CMK (cell line): ENCODE measurements at regions not wholly inside any gene's neighbourhood (a gene's known extent, or its start where the extent isn't known, plus 50 kb on each side); places are given as distances from the start of the nearest gene placed in this dataset.
"Not testable (repeated sequence)": the region's sequence is repeated elsewhere in the genome, so short reads cannot be mapped to it uniquely, and the experiment has no call there.

Source experiments
- DNase-seq: peaks from one replicate; pipeline ENCODE4 v3.0.0-alpha.2; 2010; ENCODE audit warnings: low read depth

DNA sequence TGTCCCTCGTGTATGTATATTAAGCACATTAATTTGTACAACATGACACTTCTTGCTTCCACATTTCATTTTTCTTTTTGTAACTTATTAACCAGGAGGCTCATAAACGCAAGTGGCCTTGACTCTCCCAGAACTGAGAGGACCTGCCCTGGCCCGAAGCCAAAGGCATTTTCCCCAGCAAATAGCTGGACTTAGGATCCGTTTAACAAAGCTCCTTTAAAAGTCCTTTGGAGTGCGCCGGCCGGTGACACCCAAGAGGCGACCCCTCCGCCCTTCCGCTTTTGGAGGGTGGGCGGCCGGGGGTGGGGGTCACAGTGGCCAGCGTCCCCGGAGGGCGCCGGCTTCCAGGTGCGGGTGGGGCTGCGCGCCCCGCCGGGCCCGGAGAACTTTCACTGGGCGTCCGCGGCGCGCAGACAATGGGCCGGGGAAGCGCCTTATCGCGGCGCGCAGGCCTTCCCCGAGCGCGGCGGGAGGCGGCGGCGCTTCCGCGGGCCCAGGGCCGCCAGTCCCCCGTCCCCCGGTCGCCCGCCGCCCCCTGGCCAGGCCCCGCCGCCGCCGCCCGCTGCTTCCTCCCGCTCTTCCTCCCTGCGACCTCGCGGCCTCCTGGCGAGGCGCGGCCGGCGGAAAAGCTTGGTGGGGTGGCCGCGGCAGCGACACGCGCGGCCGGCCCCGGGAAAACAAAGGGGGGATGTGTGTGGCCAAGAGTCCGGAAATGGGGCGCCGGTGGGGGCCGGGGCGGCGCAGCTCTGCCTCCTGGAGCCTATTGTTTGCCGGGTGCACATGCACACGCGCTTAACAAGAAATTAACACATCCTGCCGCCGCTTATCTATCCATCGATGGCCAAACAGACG lies 613.4 kb downstream of the MCTP2 start:
- DNase-seq, result peak; percentile 87

DNA sequence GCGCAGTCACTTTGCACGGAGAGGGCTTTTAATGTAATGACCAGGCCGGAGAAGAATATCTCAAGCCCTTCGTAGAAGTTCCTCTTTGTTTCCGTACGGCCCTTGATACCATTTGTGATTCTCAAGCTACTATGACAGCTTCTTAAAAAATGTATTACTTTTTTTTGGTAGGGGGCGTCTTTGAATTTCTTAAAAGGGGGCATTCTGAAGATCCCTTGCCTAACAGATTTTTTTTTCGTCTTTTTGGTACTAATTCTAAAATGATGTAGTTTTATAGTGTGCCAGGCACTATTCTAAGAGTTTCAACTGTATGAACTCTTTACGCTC lies 614.0 kb downstream of the MCTP2 start:
- DNase-seq, result no peak

DNA sequence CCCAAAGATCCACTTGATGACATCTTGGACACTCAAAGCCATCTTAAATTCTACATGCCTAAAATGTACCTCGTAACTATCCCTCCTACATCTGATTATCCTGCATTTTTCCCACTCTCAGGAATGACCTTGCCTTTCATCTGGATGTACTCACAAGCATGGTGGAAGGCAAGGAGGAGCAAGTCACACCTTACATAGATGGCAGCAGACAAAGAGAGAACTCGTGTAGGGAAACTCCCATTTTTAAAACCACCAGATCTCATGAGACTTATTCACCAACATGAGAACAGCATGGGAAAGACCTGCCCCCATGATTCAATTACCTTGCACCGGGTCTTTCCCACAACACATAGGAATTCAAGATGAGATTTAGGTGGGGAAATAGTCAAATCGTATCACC lies 616.0 kb downstream of the MCTP2 start:
- no peak for DNase-seq

DNA sequence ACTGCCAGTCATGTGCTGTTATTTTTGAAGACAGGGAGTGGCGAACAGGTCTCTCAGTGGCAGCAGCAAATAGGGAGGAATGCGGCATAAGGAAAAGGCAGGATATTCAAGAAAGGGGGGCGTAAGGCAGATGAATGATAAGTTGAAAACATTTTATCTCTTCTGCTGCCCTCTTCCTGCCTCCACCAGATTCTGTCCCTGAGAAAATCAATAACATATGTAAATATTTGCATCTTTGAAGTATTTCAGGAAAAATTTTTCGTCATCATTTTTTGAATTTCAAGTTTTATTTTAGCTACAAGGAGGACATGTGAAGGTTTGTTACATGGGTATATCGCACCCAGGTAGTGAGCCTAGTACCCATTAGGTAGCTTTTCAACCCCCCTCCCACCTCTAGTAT lies 616.7 kb downstream of the MCTP2 start:
- no peak for DNase-seq

DNA sequence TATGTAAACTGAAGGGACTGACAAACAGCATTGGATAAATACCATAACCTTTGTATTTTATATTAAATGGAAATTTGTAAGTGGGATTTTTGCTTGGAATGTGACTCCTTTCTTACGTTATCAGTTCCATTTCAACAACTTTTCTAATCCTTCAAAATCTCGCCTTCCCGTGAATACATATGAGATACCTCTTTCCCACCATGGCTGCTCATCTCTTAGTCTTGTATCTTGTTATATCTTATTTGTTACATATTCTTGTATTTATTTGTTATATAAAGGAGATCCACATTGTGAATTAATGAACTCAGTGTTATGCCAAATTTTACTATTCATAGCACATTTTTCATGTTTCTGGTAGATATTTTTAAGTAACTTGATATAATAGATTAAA lies 623.7 kb downstream of the MCTP2 start:
- DNase-seq, result no peak

DNA sequence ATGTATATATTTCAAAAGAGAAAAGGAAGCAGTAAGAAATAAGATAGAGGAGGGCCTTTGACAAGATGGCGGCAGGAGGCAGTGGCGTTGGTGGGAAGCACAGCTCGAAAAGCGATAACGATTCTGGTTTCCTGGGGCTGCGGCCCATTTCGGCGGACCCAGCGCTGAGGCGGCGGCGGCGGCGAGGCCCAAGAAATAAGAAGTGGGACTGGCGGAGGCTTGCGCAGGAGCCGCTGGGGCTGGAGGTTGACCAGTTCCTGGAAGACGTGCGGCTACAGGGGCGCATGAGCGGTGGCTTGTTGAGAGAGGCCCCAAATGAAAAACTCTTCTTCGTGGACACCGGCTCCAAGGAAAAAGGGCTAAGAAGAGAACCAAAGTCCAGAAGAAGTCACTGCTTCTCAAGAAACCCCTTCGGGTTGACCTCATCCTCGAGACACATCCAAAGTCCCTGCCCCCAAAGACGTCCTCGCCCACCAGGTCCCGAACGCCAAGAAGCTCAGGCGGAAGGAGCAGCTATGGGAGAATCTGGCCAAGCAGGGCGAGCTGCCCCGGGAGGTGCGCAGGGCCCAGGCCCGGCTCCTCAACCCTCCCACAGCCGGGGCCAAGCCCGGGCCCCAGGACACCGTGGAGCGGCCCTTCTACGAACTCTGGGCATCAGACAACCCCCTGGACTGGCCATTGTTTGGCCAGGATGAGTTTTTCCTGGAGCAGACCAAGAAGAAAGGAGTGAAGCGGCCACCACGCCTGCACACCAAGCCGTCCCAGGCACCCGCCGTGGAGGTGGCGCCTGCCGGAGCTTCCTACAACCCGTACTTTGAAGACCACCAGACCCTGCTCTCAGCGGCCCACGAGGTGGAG lies 624.3 kb downstream of the MCTP2 start:
- no peak for DNase-seq

DNA sequence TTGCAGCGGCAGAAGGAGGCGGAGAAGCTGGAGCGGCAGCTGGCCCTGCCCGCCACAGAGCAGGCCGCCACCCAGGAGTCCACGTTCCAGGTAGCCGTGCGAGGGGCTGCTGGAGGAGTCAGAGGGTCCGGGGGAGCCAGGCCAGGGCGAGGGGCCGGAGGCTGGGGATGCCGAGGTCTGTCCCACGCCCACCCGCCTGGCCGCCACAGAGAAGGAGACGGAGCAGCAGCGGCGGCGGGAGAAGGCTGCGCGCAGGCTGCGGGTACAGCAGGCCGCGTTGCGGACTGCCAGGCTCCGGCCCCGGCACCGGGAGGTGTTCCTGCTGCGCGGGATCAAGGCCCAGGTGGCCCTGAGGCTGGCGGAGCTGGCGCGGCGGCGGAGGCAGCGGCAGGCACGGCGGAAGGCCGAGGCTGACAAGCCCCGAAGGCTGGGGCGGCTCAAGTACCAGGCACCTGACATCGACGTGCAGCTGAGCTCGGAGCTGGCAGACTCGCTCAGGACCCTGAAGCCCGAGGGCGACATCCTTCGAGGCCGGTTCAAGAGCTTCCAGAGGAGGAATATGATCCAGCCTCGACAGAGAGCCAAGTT lies 625.0 kb downstream of the MCTP2 start:
- DNase-seq, result no peak

DNA sequence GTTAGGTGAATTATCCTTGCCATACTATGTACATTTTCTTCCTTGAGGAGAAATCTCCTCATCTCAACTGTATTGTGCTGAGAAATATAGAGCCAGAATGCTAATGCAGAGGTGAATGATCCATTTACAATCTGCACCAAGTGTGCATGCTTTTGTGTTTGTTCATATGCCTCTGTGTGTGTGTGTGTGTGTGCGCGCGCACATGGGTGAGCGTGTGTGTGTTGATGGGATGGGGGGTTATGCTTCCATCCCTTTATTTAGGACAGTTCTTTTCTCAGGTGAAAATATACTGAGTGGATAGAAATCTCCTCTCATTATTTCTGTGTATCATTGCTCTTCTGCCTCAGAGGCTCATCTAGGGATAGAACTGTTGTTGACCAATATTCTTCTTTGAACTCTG lies 626.1 kb downstream of the MCTP2 start:
- DNase-seq, result no peak

DNA sequence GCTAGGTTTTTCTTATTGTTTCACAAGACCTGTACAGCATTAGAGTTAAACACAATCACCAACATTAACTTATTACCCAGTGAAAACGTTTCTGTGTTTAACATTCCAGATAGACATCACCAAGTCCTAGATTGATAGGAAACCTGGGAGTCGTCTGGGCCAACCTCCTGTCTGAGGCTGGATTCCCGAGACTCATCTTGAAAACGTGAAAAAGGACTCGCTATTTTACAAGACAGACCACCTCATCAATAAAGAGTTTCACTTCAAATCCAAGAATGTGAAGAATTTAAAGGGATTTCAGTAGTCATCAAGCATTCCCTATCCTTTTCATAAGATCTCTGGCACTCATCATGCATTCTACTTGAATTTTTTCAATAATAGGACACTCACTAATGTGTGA lies 626.6 kb downstream of the MCTP2 start:
- DNase-seq, result no peak

DNA sequence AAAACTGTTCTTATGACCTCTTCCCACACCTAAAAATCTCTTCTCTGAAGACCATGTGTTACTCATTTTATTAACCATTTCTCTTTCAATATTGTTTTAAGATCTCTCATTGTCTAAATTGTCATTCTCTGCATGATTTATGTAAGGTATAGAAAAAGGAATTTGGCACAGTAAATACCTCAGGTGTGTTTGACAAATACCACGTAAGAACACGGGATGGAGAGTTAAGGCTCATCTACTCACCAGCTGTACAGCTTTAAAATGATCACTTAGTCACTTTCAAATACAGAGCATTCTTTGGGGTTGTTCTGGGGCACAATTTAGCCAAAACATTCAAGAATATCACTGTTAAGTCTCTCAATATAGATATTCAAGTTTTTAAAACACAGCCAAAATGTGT lies 627.1 kb downstream of the MCTP2 start:
- DNase-seq, result no peak

DNA sequence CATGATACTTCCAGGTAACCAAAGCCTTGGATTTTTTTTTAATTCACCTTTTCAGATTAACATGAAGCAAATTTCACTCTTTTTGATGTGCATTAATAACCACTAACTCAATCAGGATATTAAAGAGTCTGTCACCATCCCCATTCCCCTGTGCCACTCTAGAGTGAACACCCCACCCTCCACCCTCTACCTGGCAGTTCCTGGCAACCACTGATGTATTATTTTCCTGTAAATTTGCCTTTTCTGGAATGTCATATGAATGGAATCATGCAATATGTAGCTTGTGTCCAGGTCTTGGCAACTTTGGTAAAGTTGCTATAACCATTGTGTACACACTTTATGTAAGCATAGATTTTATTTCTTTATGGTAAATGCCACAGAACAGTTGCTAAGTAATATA lies 627.6 kb downstream of the MCTP2 start:
- no peak for DNase-seq

DNA sequence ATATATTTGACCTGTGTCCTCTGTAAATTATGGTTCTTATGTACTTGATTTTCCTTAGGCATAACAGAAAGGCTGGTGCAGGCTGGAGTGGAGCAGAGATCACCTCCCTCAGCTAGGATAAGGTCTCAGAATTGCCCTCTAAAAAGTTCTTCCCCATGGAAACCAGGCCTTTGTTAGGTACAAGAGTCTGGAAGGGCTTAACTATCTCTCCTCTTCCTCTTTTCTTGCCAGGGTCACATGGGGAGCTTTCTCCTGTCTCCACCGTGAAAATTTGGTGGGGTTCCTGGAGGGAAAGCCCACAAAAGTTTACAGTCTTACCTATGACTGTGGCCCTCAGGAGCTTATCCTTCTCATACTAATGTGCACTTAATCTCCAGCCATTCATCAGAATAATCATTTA lies 633.2 kb downstream of the MCTP2 start:
- no peak for DNase-seq

DNA sequence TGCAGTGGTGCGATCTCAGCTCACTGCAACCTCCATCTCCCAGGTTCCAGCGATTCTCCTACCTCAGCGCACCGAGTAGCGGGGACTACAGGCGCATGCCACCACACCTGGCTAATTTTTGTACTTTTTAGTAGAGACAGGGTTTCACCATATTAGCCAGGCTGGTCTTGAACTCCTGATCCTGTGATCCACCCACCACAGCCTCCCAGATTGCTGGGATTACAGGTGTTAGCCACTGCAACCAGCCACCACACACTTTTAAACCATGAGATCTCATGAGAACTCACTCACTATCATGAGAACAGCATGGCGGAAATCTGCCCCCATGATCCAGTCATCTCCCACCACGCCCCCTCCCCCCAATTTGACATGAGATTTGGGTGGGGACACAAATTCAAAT lies 636.9 kb downstream of the MCTP2 start:
- DNase-seq, result not testable (repeated sequence)

DNA sequence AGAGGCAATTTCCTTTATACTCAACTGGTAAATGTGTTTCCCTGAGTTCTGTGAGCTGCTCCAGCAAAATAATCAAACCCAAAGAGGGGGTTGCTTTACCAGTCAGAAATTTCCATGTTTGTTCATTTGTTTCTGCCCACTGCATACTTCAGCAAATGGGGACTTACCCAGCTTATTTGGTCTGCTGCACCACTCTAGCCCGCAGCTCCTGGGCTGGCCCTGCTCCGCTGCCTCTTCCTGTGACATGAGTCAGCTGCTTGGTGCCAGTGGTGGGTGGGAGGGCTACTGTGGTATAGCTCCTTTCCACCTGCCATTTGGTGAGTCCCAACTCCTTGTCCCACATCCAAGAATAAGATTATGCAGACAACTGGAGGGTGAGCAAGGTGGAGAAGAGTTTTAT lies 644.2 kb downstream of the MCTP2 start:
- DNase-seq, result no peak

DNA sequence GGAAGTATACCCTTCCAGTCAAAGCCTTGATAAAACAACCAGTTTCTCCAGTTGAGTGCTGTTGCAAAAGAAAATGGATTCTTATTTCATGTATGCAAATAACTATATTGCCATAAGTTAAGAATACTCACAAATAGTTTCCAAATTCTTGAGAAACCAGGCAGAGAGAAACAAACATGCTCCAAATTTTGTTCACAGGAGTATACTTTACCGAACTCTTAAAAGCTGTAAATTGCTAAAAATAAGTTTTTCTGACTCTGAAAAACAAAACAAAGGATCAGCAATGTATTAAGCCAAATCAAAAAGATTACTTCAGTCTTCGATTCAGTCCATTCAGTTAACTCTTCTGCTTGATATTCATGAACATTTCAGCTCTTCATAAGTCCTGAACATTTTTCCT lies 646.5 kb downstream of the MCTP2 start:
- DNase-seq, result no peak

DNA sequence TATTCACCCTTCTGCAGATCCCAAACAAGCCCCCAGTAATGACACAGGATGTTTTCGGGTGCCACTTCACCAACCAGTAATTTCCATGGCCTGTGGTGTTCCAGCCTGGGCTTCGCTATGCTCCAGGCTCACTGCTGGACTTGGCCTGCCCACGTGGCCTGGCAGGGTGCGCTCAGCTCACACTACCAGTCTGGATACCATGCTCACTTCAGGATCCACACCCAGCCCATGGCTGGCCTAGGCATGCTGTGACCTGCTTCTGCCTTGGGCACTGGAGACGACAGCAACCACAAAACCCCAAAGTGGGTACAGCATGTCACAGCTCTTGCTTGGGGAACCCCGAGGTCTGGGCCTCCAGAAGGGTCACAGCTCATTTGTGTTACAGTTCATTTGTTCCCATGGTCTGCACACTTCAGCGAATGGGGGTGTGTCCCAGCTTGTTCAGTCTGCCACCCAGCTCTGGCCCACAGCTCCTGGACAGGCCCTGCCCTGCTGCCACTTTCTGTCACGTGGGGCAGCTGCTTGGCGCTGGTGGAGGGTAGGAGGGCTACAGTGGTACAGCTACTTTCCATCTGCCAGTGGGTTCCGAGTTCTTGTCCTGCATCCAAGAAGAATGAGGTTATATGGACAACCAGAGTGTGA lies 650.8 kb downstream of the MCTP2 start:
- DNase-seq, result no peak

DNA sequence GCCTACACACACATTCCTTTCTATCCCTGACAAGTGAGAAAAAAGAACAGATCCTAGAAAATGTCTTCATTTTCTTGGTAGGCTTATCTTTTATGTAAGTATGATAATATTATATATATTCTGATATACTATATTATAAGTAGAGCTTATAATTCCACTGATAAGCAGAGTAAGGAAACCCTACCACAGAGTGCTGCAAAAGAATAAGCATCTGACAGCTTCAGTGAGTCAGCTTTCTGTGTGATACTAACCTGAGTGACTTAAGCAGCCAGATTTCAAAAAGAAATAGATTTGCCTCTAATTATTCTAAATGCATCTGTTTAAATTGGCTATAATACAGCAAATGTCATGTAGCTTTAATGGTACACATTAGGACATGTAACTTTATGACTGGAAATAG lies 656.0 kb downstream of the MCTP2 start:
- DNase-seq, result no peak

DNA sequence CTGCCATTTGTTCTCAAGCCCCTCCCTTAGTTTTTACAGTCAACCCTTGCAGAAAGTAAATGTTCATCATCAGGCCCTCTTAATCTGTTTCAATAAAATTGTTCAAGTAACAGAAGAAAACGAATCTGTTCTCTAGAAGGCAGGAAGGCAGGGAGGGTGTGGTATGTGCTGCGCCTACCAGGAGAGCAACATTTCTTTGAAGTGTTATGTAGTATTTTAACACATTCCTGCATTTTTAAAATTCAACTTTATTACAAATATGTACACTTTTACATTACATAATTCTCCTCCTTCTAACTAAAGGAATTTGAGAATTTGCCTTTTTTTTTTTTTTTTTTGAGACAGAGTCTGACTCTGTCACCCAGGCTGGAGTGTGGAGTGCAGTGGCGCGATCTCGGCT lies 657.8 kb downstream of the MCTP2 start:
- no peak for DNase-seq

DNA sequence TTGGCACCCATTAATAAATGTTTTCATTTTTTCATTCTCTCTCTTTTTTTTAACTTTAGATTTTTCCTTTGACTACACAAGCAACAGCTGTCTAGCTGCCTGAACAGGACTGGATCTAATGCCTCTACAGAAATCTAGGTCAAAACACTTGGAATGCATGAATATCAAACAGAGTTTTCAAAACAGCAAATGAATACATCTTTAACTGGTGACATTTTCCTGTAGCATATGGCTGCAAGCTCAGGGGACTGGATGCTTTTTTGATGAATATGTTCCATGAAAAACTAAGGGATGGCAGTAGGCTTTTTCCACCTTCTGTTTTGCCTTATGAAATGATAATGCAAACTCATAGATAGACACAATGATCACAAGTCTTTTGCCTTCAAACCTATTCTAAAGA lies 661.7 kb downstream of the MCTP2 start:
- no peak for DNase-seq

DNA sequence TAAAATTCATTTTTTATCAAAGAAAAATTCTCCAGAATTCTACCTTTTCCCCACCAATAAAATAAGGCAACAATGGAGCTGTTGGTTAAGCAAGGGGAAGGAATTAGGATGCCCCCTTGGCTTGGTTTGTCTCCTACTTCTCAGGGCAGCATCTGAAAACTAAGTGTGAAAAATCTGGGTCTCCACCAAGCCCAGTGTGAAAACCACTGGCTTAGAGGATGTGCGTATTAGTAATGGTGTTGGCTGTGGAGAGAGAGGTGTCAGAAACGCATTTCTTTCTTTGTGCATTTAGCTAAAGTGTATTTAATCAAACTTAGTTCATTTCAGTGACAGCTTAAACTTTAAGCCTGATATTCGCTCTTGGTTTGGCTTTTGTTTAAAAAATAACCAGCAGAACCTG lies 662.7 kb downstream of the MCTP2 start:
- no peak for DNase-seq

DNA sequence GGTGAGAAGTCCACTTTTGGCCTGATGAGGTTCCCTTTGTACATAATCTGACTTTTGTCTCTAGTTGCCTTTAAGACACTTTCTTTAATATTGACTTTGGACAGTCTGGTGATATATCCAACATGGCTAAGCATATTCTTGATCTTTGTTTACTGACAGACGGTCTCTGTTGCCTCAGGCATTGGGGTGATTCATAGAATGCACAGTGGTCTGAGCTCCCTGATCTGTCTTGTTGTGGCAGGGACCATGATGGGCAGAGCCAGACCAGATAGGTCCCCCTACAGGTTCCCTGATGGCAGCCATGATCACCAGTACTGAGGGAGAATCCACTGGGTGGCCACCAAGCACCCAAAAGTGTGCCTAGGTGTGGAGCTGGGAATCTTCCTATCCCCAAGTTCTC lies 678.1 kb downstream of the MCTP2 start:
- DNase-seq, result no peak

DNA sequence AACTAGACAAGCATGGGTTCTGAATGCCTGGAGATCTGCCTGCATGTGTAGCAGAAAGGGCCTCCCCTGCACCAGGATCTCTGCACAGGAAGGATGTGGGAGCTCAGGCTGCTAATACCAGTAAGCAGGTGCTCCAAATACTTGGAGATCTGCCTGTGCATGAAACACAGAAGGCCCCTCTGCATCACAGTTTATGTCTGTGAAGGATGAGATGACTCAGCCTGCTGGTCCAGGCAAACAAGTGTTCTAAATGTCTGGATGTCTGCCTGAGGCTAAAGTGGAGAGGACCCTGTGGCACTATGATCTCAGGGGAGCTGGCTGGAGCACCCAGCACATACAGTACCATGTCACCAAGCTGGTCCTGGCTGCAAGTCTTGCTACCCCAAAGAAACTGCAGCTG lies 678.8 kb downstream of the MCTP2 start:
- no peak for DNase-seq

DNA sequence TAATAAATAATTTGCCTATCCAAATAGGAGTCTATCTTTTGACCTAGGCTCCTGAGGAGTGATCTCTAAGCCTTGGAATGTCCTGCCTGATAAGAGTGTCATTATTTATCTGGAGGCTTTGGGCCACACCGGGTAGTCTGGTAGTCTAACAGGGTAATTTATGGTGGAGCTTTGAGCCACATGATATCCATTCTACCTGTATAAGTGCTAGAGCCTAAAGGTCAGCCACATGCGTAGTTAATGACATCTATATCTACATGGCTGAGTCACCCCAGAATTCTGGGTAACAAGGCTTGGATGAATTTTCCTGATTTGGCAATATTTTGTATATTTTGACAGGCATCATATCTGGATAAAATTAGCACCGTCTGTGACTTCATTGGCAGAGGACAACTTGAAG lies 681.4 kb downstream of the MCTP2 start:
- DNase-seq, result no peak
